ENCODE measurements at regions not wholly inside any gene's neighbourhood (a gene's known extent, or its start where the extent isn't known, plus 50 kb on each side); places are given as distances from the start of the nearest gene placed in this dataset.

DNA sequence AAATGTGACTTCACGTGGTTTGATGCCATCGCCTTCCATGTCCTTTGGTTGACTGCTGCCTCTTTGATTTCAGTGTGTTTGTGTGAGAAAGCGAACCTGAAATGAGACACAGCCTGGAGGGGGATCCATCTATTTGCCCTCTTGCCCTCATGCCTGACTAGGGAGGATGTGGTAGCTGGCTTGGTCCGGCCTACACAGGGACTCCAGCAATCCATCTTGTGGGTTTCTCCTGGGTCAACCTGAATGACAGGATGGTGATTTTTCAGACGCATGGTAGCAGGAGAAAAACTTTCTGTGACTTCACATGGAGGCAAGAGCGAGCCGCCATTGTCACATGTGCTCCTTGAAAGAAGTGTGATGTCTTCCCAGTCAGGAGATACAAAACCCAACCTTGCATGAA is 117.9 kb upstream of the DNAH14 start:
- POLR2A ChIA-PET (ENCODE audit: partially characterized antibody) = no interaction called here
- TF ChIP-seq BRCA1 (IDR thresholded peaks at IDR 0.05; ENCODE audit: low read depth, low read length) = no peak
- TF ChIP-seq, protein P1, sequence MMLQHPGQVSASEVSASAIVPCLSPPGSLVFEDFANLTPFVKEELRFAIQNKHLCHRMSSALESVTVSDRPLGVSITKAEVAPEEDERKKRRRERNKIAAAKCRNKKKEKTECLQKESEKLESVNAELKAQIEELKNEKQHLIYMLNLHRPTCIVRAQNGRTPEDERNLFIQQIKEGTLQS (IDR thresholded peaks at IDR 0.05; ENCODE audit: insufficient read depth, low read depth, low read length) = no peak
- no peak for TF ChIP-seq NANOG (IDR thresholded peaks at IDR 0.05; ENCODE audit: insufficient read depth, low read depth, low read length, poor library complexity, severe bottlenecking)
- TF ChIP-seq FOSL1 (IDR thresholded peaks at IDR 0.05; ENCODE audit: insufficient read depth, low read depth, low read length) = no peak
- TF ChIP-seq SIN3A (conservative IDR thresholded peaks at IDR 0.05 in 1 of 2, IDR thresholded peaks at IDR 0.05 in 1 of 2; ENCODE audit: low read depth in 1 of 2, low read length in 2 of 2) = no peak
- no peak for TF ChIP-seq SAP30 (IDR thresholded peaks at IDR 0.05; ENCODE audit: insufficient read depth, insufficient replicate concordance, low read length)
- no peak for TF ChIP-seq EZH2 (IDR thresholded peaks at IDR 0.05; ENCODE audit: low read depth, low read length, severe bottlenecking)
- TF ChIP-seq RBBP5 (IDR thresholded peaks at IDR 0.05; ENCODE audit: borderline replicate concordance, low read depth, low read length) = no peak
- TF ChIP-seq BACH1 (IDR thresholded peaks at IDR 0.05; ENCODE audit: low read length) = no peak
- no peak for TF ChIP-seq EP300 (IDR thresholded peaks at IDR 0.05; ENCODE audit: borderline replicate concordance in 1 of 2, low read depth in 2 of 2, low read length in 2 of 2)
- no peak for TF ChIP-seq POU5F1 (IDR thresholded peaks at IDR 0.05; ENCODE audit: low read depth, low read length)

More for the DNA sequence above, 117.9 kb upstream of the DNAH14 start:
- H3K79me1 ChIP-seq (ENCODE audit: low read depth, low read length) = no peaks in the 10 kb centered on the region
- H3K23ac ChIP-seq (ENCODE audit: insufficient read length) = no peak overlapping the region
- no peak for DNase-seq (ENCODE audit: low read depth in 1 of 2, low spot score in 2 of 2)
- H2BK120ac ChIP-seq (replicated peaks; ENCODE audit: low read depth, low read length) = no peak overlapping the region
- H2BK12ac ChIP-seq (ENCODE audit: low read depth, low read length) = no peak overlapping the region
- no peak overlapping the region for H4K5ac ChIP-seq (ENCODE audit: insufficient read length, low read depth, low read length)
- no peak overlapping the region for H2AK5ac ChIP-seq (ENCODE audit: low read depth, low read length)
- no peak overlapping the region for H4K8ac ChIP-seq (ENCODE audit: extremely low read depth, insufficient read depth, low read length)
- no peak overlapping the region for H2BK5ac ChIP-seq (ENCODE audit: low read depth, low read length)
- no peak overlapping the region for H3K4me2 ChIP-seq (ENCODE audit: insufficient read depth in 1 of 2, low read depth in 2 of 2, low read length in 2 of 2)
- H3K27me3 ChIP-seq (replicated peaks in 1 of 4; ENCODE audit: control insufficient read depth in 3 of 4, extremely low read depth in 1 of 4, insufficient read depth in 3 of 4, low read length in 3 of 4) = no peaks in the 10 kb centered on the region
- no peak overlapping the region; the same call in 1 of the 2 replicates for H3K27ac ChIP-seq (ENCODE audit: low read depth, low read length)
- 0 out of 2 replicates have a peak overlapping the region, but pooled peaks have one; percentile 43 for H2BK20ac ChIP-seq (ENCODE audit: low read length)
- H3K4ac ChIP-seq (replicated peaks; ENCODE audit: insufficient read length, low read depth, low read length) = no peak overlapping the region
- H4K91ac ChIP-seq (replicated peaks; ENCODE audit: insufficient read length, low read length) = no peak overlapping the region
- H2AFZ ChIP-seq (ENCODE audit: low read length) = no peak overlapping the region
- H3K9me3 ChIP-seq (ENCODE audit: insufficient read depth in 2 of 2, low read depth in 1 of 2, low read length in 1 of 2) = peaks cover 2 to 4% of the 10 kb centered on the region in 2 experiments; a peak in 2 of 4 replicates
- H3K79me2 ChIP-seq (ENCODE audit: control insufficient read depth in 1 of 2, insufficient read depth in 2 of 2, low read length in 2 of 2) = no peaks in the 10 kb centered on the region
- no peaks in the 10 kb centered on the region for H3K36me3 ChIP-seq (ENCODE audit: control insufficient read depth in 2 of 4, insufficient read depth in 4 of 4, low read length in 3 of 4)
- H3K9ac ChIP-seq (replicated peaks in 1 of 4; ENCODE audit: extremely low read depth in 1 of 4, low read depth in 3 of 4, low read length in 3 of 4) = no peak overlapping the region
- H3K56ac ChIP-seq (replicated peaks; ENCODE audit: insufficient read length, low read depth, low read length) = no peak overlapping the region
- no peaks in the 10 kb centered on the region for H4K20me1 ChIP-seq (replicated peaks in 1 of 2; ENCODE audit: control insufficient read depth in 1 of 2, insufficient read depth in 2 of 2, low read length in 2 of 2)
- WGBS, 2 experiments (ENCODE audit: extremely low coverage in 1 of 2, insufficient coverage in 1 of 2, insufficient read length in 1 of 2, insufficient replicate concordance in 2 of 2, low coverage in 1 of 2, low lambda C conversion rate in 2 of 2, missing lambda C conversion rate in 1 of 2) = 88% methylated on average over 7 of the region's 7 CpGs; no CpG with 5 or more reads in 1 of the 2 experiments
- H3K4me1 ChIP-seq (replicated peaks in 1 of 4; ENCODE audit: control insufficient read depth in 3 of 4, insufficient read depth in 4 of 4, low read length in 3 of 4) = no peaks in the 10 kb centered on the region
- H3K14ac ChIP-seq (ENCODE audit: insufficient read length) = no peak overlapping the region
- no peak overlapping the region for H3K4me3 ChIP-seq (ENCODE audit: extremely low read depth in 1 of 4, insufficient read depth in 2 of 4, low read depth in 3 of 4, low read length in 4 of 4)
- no peaks in the 10 kb centered on the region for H3K23me2 ChIP-seq (ENCODE audit: low read depth, low read length)
- FAIRE-seq = no peak
- CTCF ChIA-PET (ENCODE audit: partially characterized antibody) = interaction anchor here (2.4 kb wide), 1 partner anchor 40 kb away, joined by 12 read pairs; no protein-coding TSS in a partner anchor
- H3K18ac ChIP-seq (ENCODE audit: extremely low read depth, low read length) = no peak overlapping the region
- H2BK15ac ChIP-seq (ENCODE audit: low read length) = peak overlapping the region; percentile 34; the same call in 1 of the 2 replicates
